GM19438 (cell line): ENCODE measurements at regions not wholly inside any gene's neighbourhood (a gene's known extent, or its start where the extent isn't known, plus 50 kb on each side); places are given as distances from the start of the nearest gene placed in this dataset.

Source experiments
- ATAC-seq: cut with Tn5 transposase; IDR thresholded peaks from one replicate; pipeline ENCODE4 v1.9.1; 2021; ENCODE audit warnings: low read depth; ENCODE audit not compliant: unreplicated experiment

DNA sequence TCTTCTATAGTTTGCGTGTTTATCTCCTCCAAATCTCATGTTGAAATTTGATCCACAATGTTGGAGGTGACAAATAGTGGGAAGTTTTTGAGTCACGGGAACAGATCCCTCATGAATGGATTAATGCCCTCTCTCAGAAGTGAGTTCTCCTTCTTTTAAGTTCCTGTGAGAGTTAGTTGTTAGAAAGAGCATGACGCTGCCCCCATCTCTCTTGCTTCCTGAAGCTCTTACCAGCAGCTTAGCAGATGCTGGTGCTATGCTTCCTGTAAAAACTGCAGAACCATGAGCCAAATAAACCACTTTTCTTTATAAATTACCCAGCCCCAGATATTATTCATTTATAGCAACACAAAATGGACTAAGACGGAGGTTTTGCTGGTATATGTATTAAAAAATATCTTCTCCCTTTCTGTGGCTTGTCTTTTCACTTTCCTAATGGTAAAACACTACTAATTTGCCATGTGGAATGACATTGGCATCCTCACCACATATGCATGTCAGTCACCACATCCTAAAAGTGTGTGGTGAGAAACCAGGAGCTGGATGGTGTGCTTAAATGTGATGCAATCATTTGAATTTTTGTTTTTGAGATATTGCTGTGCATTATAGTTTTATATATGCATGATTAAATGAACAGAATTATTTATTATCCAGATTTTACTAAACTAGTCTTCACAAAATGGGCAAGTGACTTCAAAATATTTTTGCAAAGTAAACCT lies 449.3 kb downstream of the ADAMTS20 start:
- no peak for ATAC-seq

DNA sequence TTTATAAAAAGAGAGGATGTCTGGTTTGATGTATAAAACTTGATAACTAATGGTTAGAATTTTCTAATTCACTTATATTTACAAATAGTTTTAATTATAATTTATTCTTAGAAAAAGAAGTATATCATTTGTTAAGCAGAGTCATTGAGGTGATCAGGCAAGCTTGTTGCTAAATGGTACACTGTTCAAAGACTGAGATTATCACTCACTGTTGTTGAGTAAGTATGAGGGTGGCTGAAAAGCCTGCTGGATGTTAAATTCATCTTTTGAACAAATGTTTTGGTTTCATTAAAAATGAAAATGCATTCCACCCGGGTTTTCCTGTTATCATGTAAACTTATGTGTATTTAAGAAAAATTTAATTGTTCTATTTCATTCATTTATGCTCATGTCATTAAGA lies 451.8 kb downstream of the ADAMTS20 start:
- no peak for ATAC-seq

DNA sequence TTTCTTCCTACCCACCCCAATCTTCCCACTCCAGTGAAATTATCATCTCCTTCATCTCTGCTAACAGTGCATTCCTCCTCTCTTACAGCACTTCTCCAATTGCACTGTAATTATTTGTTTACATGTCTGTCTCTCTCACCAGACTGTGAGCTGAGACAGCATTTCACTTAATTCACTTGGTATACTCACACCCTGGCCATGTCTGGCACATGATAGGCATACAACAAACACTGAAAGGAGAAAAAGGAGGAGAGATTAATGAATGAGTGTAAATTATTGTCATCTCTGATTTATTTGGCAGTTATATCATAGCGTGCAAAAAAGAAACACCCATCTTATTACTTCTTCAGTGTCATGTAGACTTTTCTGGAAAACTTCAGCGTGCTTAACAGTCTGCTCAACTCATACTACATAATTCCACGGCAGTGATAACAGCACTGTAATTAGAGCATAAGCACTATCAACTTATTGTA lies 452.3 kb downstream of the ADAMTS20 start:
- no peak for ATAC-seq

DNA sequence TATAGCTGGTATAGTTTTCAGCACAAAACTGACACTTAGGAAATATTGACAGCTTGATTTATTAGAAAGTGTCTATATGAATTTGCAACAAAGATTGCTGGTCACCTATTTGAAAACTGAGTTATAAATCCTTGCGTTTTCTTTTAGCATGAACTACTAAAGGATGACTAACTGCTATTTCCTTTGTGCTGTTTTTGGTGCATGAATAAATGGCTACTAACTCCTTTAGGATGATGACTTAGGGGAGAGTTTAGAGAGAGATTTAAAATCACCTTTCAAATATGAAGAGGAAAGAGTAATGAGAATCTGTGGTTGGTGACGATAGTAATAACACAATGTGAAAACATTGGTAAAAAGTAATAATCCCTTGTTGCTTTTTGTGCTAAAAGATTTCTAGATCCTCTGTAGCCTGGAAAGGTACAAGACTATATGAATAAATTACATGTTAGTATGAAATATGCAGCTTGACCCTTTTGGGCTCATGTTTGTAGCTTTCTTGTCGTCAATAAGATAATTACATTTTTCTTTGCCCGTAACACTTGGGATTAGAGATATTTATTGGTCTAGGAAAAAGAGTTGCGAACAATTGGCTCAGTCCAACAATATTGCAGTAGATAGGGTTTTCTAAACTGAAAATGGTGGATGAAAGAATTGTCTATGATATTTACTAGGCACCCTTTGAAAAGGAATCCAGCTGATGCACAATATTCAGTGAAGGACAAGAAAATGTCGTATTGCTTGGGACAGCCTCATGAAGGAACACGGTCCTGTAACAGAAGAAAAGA lies 453.0 kb downstream of the ADAMTS20 start:
- ATAC-seq = no peak

DNA sequence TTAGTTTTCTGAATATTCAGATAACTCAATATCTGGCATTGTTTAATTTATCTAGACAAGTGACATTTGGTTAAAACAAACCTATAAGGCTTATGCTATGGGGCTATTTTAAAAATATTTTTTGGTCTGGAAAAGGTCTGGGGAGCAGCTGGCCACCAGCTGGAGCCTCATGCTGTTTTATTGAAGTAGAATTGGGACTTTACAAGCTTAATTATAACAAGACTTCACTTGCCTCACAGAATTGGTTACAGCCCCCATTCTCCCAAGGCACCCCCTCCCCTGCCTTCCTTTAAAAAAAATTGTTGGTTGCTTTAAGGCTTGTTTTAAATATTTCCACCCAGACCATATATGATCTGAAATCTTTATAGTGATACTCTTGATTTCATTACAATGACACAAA lies 453.9 kb downstream of the ADAMTS20 start:
- no peak for ATAC-seq

DNA sequence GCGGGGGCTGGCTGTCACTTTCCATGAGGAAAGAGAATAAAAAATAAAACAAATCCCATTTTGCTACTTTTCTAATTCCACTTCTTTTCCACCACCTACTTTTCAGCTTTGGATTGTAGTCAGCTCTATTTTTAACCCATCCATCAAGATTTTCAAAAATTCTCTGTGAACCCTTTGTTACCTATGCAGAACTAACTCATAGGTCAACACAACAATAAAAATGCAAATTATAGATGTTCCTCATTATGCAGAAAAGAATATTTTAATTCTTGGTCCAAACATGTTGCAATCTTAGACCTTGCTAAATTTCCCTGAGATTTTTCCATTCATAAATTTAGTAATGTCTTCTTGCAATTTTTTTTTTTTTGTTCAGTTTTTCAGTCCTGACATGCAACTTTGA lies 454.5 kb downstream of the ADAMTS20 start:
- no peak for ATAC-seq

DNA sequence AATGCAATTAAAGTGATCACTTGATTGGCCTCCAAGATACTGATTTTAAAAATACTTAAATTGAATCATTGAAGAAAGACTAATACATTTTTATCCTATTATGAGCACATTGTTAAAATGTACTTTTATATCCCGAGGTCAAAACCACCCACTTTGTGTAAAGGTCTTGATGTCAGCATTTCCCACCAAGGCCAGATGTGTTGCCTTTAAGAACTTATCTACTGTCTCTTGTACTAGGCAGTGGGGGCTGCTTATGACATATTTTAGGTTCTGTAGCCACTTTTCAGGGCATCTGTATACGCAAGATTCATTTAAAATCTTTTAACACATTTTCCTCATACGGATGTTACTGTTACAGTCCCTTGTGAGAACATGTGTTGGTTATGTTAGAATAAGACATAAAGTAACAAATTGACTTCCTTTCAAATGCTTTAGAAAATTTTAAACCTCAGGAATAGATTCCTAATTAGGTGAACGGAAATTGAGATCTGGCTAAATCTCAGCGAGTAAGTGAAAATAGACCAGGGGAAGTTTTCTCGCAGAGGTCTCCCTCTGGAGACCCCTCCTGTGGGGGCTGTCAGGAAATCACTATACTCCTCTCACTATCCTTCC lies 456.2 kb downstream of the ADAMTS20 start:
- ATAC-seq = no peak

DNA sequence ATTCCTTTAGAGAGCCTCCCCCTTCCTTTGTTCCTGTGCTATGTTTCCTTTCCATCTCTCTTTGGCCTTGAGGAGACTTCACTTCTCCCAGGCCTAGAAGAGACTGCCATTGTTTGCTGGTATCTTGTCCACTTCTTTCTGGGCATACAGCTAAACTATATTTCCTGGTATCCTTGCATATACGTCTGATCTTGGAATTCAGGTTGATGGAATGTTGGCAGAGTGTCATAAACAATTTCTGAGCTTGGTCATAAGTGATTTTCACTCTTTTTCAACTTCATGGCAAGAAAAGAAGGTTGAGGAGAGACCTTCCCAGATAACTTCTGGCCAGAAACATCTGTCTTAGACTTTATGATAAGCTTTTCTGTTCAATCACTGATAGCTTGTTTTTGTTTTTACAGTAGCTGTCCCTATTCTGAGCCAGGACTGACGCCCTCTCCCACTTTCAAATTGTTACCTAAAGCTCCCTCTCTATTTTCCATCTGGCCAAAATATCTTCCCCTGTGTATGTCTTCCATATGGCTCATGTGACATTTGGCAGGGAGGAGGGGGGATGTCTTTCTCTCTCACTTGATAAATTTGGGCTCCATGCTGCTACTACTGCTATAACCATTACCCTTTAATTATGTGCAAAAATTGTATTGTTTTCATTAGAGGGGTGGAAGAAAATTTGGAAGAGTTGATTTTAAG lies 457.0 kb downstream of the ADAMTS20 start:
- ATAC-seq = no peak

DNA sequence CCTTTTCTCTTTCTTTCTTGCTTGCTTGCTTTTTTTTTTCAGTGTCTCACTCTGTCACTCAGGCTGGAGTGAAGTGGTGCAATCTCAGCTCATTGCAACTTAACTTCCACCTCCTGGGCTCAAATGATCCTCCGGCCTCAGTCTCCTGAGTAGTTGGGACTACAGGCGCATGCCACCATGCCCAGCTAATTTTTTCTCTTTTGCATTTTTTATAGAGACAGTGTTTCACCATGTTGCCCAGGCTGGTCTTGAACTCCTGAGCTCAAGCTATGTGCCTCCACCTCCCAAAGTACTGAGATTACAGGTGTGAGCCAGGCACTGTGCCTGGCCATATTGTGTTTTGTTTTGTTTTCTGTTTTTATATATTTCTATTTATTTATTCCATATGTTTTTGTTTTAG lies 461.0 kb downstream of the ADAMTS20 start:
- no peak for ATAC-seq

DNA sequence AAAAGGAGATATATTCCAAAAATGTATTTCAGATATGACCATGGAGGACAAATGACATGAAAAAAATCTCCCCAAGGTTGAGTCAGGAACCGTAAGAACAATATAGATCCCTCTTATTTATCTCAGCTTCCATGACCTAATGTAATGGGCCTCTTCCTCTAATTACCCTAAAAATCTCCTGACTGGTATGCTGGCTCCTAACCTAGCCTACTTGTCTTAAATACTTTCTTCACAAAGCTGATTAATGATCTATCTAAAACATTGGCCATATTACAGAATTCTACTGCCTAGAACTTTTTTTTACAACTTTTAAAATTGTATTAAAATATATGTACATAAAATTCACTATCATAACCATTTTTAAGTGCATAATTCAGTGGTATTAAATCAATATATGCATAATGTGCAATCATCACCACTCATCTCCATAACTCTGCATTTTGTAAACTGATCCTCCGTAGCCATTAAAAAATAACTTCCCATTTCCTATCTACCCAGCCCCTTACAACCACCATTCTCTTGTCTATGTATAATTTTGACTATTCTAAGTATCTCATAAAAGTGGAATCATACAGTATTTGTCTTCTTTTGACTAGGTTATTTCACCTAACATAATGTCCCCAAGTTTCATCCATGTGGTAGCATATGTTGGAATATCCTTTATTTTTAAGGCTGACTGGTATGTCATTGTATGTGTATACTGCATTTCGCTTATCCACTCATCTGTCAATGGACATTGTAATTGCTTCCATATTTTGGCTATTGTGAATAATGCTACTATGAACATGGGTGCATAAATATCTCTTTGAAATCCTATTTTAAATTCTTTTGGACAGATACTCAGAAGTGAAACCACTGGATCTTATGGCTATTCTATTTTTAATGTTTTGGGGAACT lies 464.6 kb downstream of the ADAMTS20 start:
- no peak for ATAC-seq

DNA sequence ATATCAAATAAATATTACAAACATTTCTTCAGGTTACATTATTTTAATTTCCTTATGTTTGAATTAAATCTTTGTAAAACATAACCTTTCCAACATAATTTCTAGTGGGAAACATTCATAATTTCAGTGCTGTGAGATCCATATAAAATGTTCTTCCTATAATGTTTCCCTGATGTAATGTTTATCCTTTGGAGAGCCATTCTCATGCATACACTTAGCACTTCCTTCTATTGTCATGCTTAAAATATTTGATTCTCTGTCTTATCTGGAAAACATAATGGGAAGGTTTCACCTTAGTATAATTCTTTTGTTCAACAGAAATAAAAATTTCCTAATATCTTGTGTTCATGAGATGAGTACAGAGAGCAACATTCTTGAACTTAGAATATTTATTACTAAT lies 472.5 kb downstream of the ADAMTS20 start:
- no peak for ATAC-seq

DNA sequence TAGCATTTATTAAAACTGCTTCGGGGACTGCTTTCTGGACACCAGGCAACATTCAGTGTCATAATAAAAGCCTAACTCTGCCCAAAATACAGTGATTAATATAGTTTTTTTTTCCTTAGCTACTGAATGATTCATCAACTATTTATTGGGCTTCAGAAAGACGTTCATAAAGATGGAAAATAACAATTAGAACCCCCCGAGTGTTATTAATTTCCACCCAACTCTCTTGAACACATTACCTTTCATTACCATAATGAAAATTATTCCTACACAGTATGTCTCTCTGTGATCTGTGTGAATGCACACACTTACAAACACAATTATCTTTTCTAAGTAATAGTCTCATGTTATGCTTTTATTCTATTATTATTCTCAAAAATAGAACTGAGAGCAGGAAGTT lies 473.0 kb downstream of the ADAMTS20 start:
- no peak for ATAC-seq

DNA sequence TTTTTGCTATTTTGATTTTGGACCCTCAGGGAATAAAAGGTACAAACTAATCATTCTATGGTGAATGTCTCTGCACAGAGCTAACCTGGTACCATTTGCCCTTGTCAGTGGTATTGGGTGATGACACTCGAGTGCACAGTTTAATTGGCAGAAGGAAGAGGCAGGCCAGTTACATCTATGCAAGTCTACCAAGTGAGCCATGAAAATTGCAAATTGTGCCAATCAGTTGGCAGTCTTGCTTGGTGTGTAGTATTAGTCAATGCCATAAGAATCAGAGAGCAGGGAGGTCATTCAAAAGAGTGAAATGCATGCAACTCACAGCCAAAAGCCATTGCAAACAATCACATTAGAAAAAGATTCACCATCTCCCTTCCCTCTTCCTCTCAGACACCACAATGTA lies 479.6 kb downstream of the ADAMTS20 start:
- no peak for ATAC-seq

DNA sequence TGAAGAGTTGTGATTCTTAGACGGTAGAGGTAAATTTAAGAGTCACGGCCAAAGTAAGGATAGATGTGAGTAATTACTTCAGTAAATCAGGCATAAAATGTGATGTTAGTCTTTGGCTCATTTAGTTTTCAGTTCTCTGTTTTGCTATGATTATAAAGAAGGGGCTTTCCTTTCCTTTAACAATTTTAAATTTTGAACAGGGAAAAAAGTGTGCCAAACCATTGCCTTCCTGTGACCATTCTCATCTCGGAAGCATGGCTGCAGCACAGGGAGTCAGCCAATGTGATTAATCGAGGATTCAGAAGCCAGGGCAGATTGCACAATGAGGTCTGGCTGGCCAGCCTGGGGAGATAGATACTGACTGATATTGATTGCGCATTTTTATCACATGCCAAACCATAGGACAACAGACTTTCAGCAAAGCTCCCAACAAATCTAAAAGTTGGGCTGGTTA lies 480.2 kb upstream of the PRICKLE1 start:
- ATAC-seq = no peak

DNA sequence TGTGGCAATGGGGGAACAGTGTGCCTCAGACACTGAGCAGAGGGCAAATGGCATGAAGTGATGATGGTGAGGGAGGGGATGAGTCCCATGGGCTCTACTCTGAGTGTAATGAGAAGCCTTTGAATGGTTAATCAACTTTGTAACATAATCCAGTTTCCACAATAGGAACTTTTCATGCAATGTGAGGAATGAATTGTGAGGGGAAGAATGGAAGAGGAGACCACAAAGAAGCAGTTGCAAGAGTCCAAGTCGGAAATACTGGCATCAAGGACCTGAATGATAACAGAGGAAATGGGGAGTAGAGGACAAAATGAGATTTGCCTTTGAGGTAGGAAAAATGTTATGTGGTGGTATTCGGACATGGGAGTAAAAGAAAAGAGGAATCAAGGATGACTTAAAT lies 476.9 kb upstream of the PRICKLE1 start:
- no peak for ATAC-seq

DNA sequence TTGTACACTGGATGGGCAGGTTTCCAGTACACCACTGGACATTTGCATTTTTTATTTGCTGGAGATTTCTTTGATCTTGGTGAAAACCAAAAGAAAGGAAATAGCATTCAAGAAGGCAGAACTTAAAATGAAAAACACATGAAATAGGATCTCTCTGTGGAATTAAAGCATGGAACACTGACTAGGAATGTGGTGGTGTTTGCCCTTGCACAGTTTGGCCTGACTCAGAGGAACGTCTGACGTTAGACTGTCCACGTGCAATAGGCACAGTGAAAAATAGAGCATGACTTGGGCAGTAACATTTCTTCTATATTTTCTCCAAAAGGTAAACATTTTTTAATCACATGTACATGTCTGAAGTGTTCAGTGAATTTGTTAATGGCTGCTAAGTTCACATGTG lies 474.1 kb upstream of the PRICKLE1 start:
- no peak for ATAC-seq

DNA sequence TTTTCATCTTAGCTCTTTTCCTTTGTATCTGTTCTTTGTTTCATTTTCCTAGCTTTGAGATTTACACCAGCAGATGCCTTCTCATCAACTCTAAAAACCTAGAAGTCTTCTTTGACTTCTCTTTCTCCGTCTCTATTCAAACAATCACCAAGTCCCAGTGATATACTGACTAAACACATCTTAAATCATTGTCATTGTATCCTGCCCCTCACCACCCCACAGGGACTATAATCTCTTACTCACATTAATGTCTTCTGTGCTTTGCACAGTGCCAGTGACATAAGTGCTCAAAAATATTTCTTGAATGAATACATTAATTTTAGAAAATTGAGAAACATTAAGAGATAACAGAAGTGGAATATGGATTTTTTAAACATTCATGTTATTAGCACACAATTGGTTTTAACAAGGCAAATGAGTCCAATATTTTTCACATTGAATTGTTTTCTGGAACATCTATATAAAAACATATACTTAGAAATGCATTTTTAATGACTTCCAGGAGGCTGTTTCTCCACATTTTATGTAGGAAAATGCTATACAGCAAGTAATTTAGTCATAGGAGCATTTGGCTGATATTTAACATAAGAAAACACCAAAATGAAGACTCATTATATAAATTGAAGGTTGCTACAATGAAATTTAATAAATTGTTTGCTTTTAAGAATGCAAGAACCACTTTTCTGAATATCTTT lies 472.8 kb upstream of the PRICKLE1 start:
- ATAC-seq = no peak

DNA sequence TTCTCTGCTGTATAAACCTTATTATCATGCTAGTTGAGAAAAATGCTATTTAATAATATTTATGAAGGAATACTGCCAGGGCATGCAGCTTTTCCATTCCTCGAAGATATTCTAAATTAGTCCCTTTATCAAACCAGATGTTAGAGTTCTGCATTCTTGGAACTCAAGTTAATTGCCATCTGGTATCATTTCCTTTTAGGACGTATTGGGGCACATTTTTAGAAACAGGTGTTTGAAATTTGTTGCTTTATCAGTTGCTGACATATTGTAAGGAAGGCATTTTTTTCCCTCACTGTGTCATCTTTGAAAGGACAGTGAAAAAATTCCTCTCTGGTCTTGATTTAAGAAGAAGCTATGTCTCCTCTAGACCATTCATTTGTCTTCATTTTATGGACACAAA lies 471.2 kb upstream of the PRICKLE1 start:
- ATAC-seq = no peak

DNA sequence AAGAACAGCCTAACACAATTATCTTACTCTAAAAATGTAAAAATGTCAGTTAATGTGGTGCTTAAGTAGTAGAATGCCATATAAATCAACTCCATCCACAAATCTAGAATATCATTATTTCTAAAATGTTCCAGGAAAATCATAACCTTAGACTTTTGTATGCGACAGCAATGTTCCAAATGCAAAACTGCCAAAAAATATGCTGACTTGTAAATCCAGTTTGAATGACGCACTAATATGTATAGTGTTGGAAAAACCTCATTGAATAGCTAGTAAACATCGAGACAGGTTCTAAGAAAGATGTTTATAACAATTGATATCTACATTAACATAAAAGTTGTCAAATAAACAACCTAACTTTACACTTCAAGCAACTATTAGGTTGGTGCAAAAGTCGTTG lies 469.1 kb upstream of the PRICKLE1 start:
- no peak for ATAC-seq
